OCI-LY3 (cell line): ENCODE measurements at regions not wholly inside any gene's neighbourhood (a gene's known extent, or its start where the extent isn't known, plus 50 kb on each side); places are given as distances from the start of the nearest gene placed in this dataset.

Experiments
- H2AFZ ChIP-seq: fragments of 200-600, 300-600 bp; shearing (Covaris generic); 2 replicates; pipeline ENCODE4 v1.6.0; 2014; ENCODE audit warnings: antibody characterized with exemption, low read depth, low read length
- H3K27ac ChIP-seq: fragments of 200-600, 300-600 bp; sonication (generic); 2 replicates; pipeline ENCODE4 v1.5.1; 2014; ENCODE audit warnings: mild to moderate bottlenecking, low read length, moderate library complexity, mixed read lengths
- H3K27me3 ChIP-seq: fragments of 200-600, 300-600 bp; sonication (generic); 2 replicates; pipeline ENCODE4 v1.6.1; 2014; ENCODE audit warnings: low read depth, low read length, mixed read lengths
- H3K36me3 ChIP-seq: fragments of 200-600, 300-600 bp; sonication (generic); replicated peaks from 2 replicates; pipeline ENCODE3; 2014; ENCODE audit warnings: low read depth, low read length, mixed read lengths
- H3K4me1 ChIP-seq: fragments of 300-600, 200-600 bp; sonication (generic); 2 replicates; pipeline ENCODE4 v1.6.1; 2014; ENCODE audit warnings: low read length, mixed read lengths
- H3K4me2 ChIP-seq: fragments of 200-600, 300-600 bp; sonication (generic); 2 replicates; pipeline ENCODE4 v1.6.1; 2014; ENCODE audit warnings: low read length, mixed read lengths
- H3K4me3 ChIP-seq: fragments of 300-600, 200-600 bp; sonication (generic); 2 replicates; pipeline ENCODE4 v1.5.1; 2014; ENCODE audit warnings: antibody characterized with exemption, mild to moderate bottlenecking, low read length, moderate library complexity
- H3K79me2 ChIP-seq: fragments of 300-600, 200-600 bp; shearing (Covaris generic); 2 replicates; pipeline ENCODE4 v1.6.1; 2014; ENCODE audit warnings: mild to moderate bottlenecking, low read length, mixed read lengths
- H3K9ac ChIP-seq: fragments of 300-600, 200-600 bp; shearing (Covaris generic); 2 replicates; pipeline ENCODE4 v1.6.0; 2014; ENCODE audit warnings: mild to moderate bottlenecking, low read length, moderate library complexity
- H3K9me3 ChIP-seq: fragments of 200-600, 300-600 bp; shearing (Covaris generic); 2 replicates; pipeline ENCODE4 v1.6.1; 2014; ENCODE audit warnings: low read length, mixed read lengths; ENCODE audit not compliant: insufficient read depth
- H4K20me1 ChIP-seq: fragments of 200-600, 300-600 bp; sonication (generic); 2 replicates; pipeline ENCODE4 v1.6.1; 2016; ENCODE audit warnings: low read length, mixed read lengths; ENCODE audit not compliant: insufficient read depth
- CTCF ChIP-seq: fragments of 200-600, 300-600 bp; sonication (generic); IDR thresholded peaks from 2 replicates; pipeline ENCODE4 v1.5.1; 2014; ENCODE audit warnings: antibody characterized with exemption, low read length, low read depth
- EZH2phosphoT487 ChIP-seq: fragments of 200-600 bp; shearing (Covaris generic); IDR thresholded peaks from 2 replicates; pipeline ENCODE4 v1.6.1; 2018; ENCODE audit warnings: antibody characterized with exemption, mixed run types, low read depth

GRCh38 chr17:79483842-79484241, 127.0 kb downstream of the RBFOX3 start:
- no peaks in the 10 kb centered on the region for H3K79me2 ChIP-seq
- no peak overlapping the region for H3K27ac ChIP-seq
- no peaks in the 10 kb centered on the region for H3K9me3 ChIP-seq
- H3K4me1 ChIP-seq: no peaks in the 10 kb centered on the region
- no peak for TF ChIP-seq EZH2phosphoT487
- H2AFZ ChIP-seq: no peak overlapping the region
- no peak overlapping the region for H3K4me2 ChIP-seq
- no peaks in the 10 kb centered on the region for H3K36me3 ChIP-seq
- no peak overlapping the region for H3K9ac ChIP-seq
- peaks cover 28% of the 10 kb centered on the region for H3K27me3 ChIP-seq
- no peak overlapping the region for H3K4me3 ChIP-seq
- H4K20me1 ChIP-seq: no peaks in the 10 kb centered on the region

- Histone ChIP-seq H3K4me2 (no peak overlapping the region), H3K4me3 (no peak overlapping the region)
Measured at GRCh38 chr17:79482727-79483521, 127.9 kb downstream of the RBFOX3 start.

DNA sequence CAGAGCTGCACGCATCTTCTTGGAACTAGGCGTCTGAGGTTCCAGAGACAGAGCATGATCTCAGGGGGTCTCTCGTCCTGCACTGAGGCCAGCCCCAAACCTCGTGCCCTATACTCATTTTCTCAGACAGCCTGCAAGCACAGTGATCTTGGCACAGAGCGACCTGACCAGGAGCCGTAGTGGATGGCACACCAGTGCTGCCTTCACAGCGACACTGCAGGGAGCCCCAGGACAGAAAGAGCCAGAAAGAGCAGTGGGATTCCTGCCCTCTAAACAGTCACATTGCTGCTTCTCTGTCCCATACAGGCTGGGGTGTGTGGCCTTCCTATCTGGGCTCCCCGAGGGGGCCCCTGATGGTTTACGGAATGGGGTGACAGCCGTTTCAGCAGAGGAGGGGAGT, 131.0 kb downstream of the RBFOX3 start:
- Histone ChIP-seq H3K27me3 (peaks cover 24% of the 10 kb centered on the region), H3K4me2 (no peak overlapping the region), H3K9me3 (no peaks in the 10 kb centered on the region), H3K9ac (no peak overlapping the region), H3K4me3 (no peak overlapping the region), H2AFZ (no peak overlapping the region), H3K36me3 (no peaks in the 10 kb centered on the region), H3K27ac (no peak overlapping the region), H3K79me2 (no peaks in the 10 kb centered on the region), H4K20me1 (no peaks in the 10 kb centered on the region), H3K4me1 (no peaks in the 10 kb centered on the region)
- TF ChIP-seq CTCF: no peak
- TF ChIP-seq EZH2phosphoT487: no peak

More at GRCh38 chr17:79482727-79483521, 127.9 kb downstream of the RBFOX3 start:
- no peaks in the 10 kb centered on the region for H4K20me1 ChIP-seq
- H3K9ac ChIP-seq: no peak overlapping the region
- peaks cover 28% of the 10 kb centered on the region for H3K27me3 ChIP-seq
- H3K36me3 ChIP-seq: no peaks in the 10 kb centered on the region
- no peaks in the 10 kb centered on the region for H3K9me3 ChIP-seq
- no peaks in the 10 kb centered on the region for H3K4me1 ChIP-seq
- no peak overlapping the region for H3K27ac ChIP-seq
- no peak for TF ChIP-seq EZH2phosphoT487
- no peak for TF ChIP-seq CTCF
- H2AFZ ChIP-seq: no peak overlapping the region
- H3K79me2 ChIP-seq: no peaks in the 10 kb centered on the region

DNA sequence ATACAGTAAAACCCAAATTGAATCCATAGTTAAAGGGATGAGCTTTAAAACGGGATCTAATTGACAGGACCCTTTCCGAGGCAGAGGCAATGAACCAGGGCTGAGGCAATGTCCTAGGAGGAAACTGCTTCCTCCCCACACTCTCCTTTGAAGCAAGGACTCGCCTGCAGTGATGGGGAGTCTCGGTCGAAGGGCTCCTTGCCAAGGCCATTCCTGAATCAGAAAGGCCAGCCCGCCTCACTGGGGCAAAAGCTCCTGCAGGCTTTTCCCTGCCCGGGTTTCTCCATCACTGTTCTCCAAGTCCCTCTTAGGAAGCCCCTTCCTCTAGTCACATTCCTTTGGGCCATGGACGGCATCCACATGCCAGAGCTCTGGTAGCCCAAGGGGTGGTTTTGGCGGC, 132.0 kb downstream of the RBFOX3 start:
- peaks cover 27% of the 10 kb centered on the region for H3K27me3 ChIP-seq
- H3K4me1 ChIP-seq: no peaks in the 10 kb centered on the region
- no peaks in the 10 kb centered on the region for H3K9me3 ChIP-seq
- no peaks in the 10 kb centered on the region for H3K79me2 ChIP-seq
- no peak overlapping the region for H3K9ac ChIP-seq
- H3K4me3 ChIP-seq: no peak overlapping the region
- H3K36me3 ChIP-seq: no peaks in the 10 kb centered on the region
- H4K20me1 ChIP-seq: no peaks in the 10 kb centered on the region
- no peak overlapping the region for H3K4me2 ChIP-seq
- H2AFZ ChIP-seq: no peak overlapping the region
- no peak for TF ChIP-seq CTCF
- no peak for TF ChIP-seq EZH2phosphoT487
- H3K27ac ChIP-seq: no peak overlapping the region
